Hepatic stellate cell (primary cell): ENCODE measurements at regions not wholly inside any gene's neighbourhood (a gene's known extent, or its start where the extent isn't known, plus 50 kb on each side); places are given as distances from the start of the nearest gene placed in this dataset.

Experiments used
- DNase-seq: peaks from one replicate; pipeline ENCODE4 v3.0.0; 2011; ENCODE audit warnings: low spot score

GRCh38 chr1:8084913-8085312 lies 58.8 kb upstream of the ERRFI1 start:
- no peak for DNase-seq

- DNase-seq: no peak
Observed at GRCh38 chr1:8083739-8084484, 57.8 kb upstream of the ERRFI1 start.

- DNase-seq: no peak
Observed at GRCh38 chr1:8082945-8083344, 56.8 kb upstream of the ERRFI1 start.

GRCh38 chr1:8078176-8078671 lies 52.1 kb upstream of the ERRFI1 start:
- no peak for DNase-seq

GRCh38 chr1:8077602-8078001 lies 51.5 kb upstream of the ERRFI1 start:
- DNase-seq: no peak

- DNase-seq: peak; percentile 81
Observed at GRCh38 chr1:8077120-8077573, 51.0 kb upstream of the ERRFI1 start.

- no peak for DNase-seq
Observed at GRCh38 chr1:8076176-8076575, 50.1 kb upstream of the ERRFI1 start.
